ENCODE measurements at regions not wholly inside any gene's neighbourhood (a gene's known extent, or its start where the extent isn't known, plus 50 kb on each side); places are given as distances from the start of the nearest gene placed in this dataset.

GRCh38 chr2:236971919-236972381 lies 113.7 kb upstream of the COPS8 start:
- DNase-seq (ENCODE audit: low read depth in 2 of 2) = no peak

- no peak for DNase-seq (ENCODE audit: low read depth in 2 of 2)
These were observed 113.0 kb upstream of the COPS8 start for GRCh38 chr2:236972491-236973342.

GRCh38 chr2:236973343-236973980 lies 112.2 kb upstream of the COPS8 start:
- DNase-seq (ENCODE audit: low read depth in 2 of 2) = no peak

GRCh38 chr2:236974148-236974547 lies 111.5 kb upstream of the COPS8 start:
- no peak for DNase-seq (ENCODE audit: low read depth in 2 of 2)

GRCh38 chr2:236974752-236975151 lies 110.9 kb upstream of the COPS8 start:
- DNase-seq (ENCODE audit: low read depth in 2 of 2) = no peak

- DNase-seq (ENCODE audit: low read depth in 2 of 2) = no peak
These were observed 109.9 kb upstream of the COPS8 start for GRCh38 chr2:236975766-236976165.

- DNase-seq (ENCODE audit: low read depth in 2 of 2) = no peak
These were observed 109.2 kb upstream of the COPS8 start for GRCh38 chr2:236976266-236977062.

GRCh38 chr2:236977063-236977851 lies 108.4 kb upstream of the COPS8 start:
- no peak for DNase-seq (ENCODE audit: low read depth in 2 of 2)

GRCh38 chr2:236977852-236978398 lies 107.8 kb upstream of the COPS8 start:
- no peak for DNase-seq (ENCODE audit: low read depth in 2 of 2)

GRCh38 chr2:236979664-236980063 lies 106.0 kb upstream of the COPS8 start:
- no peak for DNase-seq (ENCODE audit: low read depth in 2 of 2)

- no peak for DNase-seq (ENCODE audit: low read depth in 2 of 2)
These were observed 104.7 kb upstream of the COPS8 start for GRCh38 chr2:236980961-236981360.

GRCh38 chr2:236981701-236982485 lies 103.8 kb upstream of the COPS8 start:
- DNase-seq (ENCODE audit: low read depth in 2 of 2) = no peak

- no peak for DNase-seq (ENCODE audit: low read depth in 2 of 2)
These were observed 102.8 kb upstream of the COPS8 start for GRCh38 chr2:236982693-236983455.

GRCh38 chr2:236984046-236984445 lies 101.6 kb upstream of the COPS8 start:
- DNase-seq (ENCODE audit: low read depth in 2 of 2) = no peak

- DNase-seq (ENCODE audit: low read depth in 2 of 2) = no peak
These were observed 99.8 kb upstream of the COPS8 start for GRCh38 chr2:236985761-236986339.

GRCh38 chr2:236986524-236987330 lies 99.0 kb upstream of the COPS8 start:
- no peak for DNase-seq (ENCODE audit: low read depth in 2 of 2)

- DNase-seq (ENCODE audit: low read depth in 2 of 2) = no peak
These were observed 97.5 kb upstream of the COPS8 start for GRCh38 chr2:236988216-236988615.

Measured in activated CD4-positive, alpha-beta T cell treated with anti-CD3 and anti-CD28 coated beads for 24 hours (primary cell).